SK-N-SH (cell line): ENCODE measurements at regions not wholly inside any gene's neighbourhood (a gene's known extent, or its start where the extent isn't known, plus 50 kb on each side); places are given as distances from the start of the nearest gene placed in this dataset.

Experiments
- EP300 ChIP-seq, 2 experiments: IDR thresholded peaks; 2 replicates each; pipeline versions ENCODE4 v1.4.0 to v1.6.1; 2012; ENCODE audit warnings: borderline replicate concordance in 1 of 2, low read depth in 1 of 2, low read length in 1 of 2
- FOSL2 ChIP-seq: IDR thresholded peaks from 2 replicates; pipeline ENCODE4 v1.4.0; 2012; ENCODE audit warnings: low read depth, mild to moderate bottlenecking, moderate library complexity, borderline replicate concordance
- FOXJ3 ChIP-seq: sonication (generic); formaldehyde crosslinking; IDR thresholded peaks from 2 replicates; pipeline ENCODE4 v1.5.1; 2020; ENCODE audit warnings: mild to moderate bottlenecking, missing genetic modification reagents
- GABPA ChIP-seq: IDR thresholded peaks from 2 replicates; pipeline ENCODE4 v1.4.0; 2012; ENCODE audit warnings: low read depth, mild to moderate bottlenecking
- POLR2AphosphoS5 ChIP-seq: IDR thresholded peaks from 2 replicates; pipeline ENCODE4 v1.6.1; 2012; ENCODE audit warnings: low read depth, low read length
- RAD21 ChIP-seq: IDR thresholded peaks from 2 replicates; pipeline ENCODE4 v1.6.1; 2012; ENCODE audit warnings: mild to moderate bottlenecking, low read length
- REST ChIP-seq: IDR thresholded peaks from 2 replicates; pipeline ENCODE4 v1.6.1; 2012; ENCODE audit warnings: mild to moderate bottlenecking, low read depth, low read length, moderate library complexity
- RFX5 ChIP-seq: IDR thresholded peaks from 2 replicates; pipeline ENCODE4 v1.6.1; 2012; ENCODE audit warnings: mild to moderate bottlenecking, improper control_type of control experiment, low read length
- SMC3 ChIP-seq: IDR thresholded peaks from 2 replicates; pipeline ENCODE4 v1.6.1; 2012; ENCODE audit warnings: low read depth, low read length, improper control_type of control experiment
- TAF1 ChIP-seq: IDR thresholded peaks from 2 replicates; pipeline ENCODE4 v1.6.1; 2012; ENCODE audit warnings: low read depth, mild to moderate bottlenecking, low read length, moderate library complexity, borderline replicate concordance
- TEAD4 ChIP-seq: IDR thresholded peaks from 2 replicates; pipeline ENCODE4 v1.4.0; 2012; ENCODE audit warnings: mild to moderate bottlenecking, borderline replicate concordance; ENCODE audit not compliant: insufficient read depth
- TF ChIP-seq, protein P1 (sequence below): fragments of 200-600 bp; sonication (generic); IDR thresholded peaks from 2 replicates; pipeline ENCODE4 v1.6.1; 2017; ENCODE audit warnings: antibody characterized with exemption, mild to moderate bottlenecking, moderate library complexity
- TF ChIP-seq, protein P2 (sequence below): IDR thresholded peaks from 2 replicates; pipeline ENCODE4 v1.4.0; 2012; ENCODE audit warnings: low read depth, borderline replicate concordance

GRCh38 chr4:182067828-182068227, 175.4 kb upstream of the TENM3 start:
- TF ChIP-seq FOXJ3 (CRISPR knock-in tag) = no peak
- TF ChIP-seq, protein P1, sequence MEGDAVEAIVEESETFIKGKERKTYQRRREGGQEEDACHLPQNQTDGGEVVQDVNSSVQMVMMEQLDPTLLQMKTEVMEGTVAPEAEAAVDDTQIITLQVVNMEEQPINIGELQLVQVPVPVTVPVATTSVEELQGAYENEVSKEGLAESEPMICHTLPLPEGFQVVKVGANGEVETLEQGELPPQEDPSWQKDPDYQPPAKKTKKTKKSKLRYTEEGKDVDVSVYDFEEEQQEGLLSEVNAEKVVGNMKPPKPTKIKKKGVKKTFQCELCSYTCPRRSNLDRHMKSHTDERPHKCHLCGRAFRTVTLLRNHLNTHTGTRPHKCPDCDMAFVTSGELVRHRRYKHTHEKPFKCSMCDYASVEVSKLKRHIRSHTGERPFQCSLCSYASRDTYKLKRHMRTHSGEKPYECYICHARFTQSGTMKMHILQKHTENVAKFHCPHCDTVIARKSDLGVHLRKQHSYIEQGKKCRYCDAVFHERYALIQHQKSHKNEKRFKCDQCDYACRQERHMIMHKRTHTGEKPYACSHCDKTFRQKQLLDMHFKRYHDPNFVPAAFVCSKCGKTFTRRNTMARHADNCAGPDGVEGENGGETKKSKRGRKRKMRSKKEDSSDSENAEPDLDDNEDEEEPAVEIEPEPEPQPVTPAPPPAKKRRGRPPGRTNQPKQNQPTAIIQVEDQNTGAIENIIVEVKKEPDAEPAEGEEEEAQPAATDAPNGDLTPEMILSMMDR = no peak
- TF ChIP-seq FOSL2 = no peak
- TF ChIP-seq RFX5 = no peak
- TF ChIP-seq EP300 (IDR thresholded peaks at IDR 0.05; ENCODE audit: borderline replicate concordance in 1 of 2, low read depth in 1 of 2, low read length in 1 of 2) = no peak
- TF ChIP-seq GABPA = no peak
- no peak for TF ChIP-seq TAF1
- TF ChIP-seq SMC3 = no peak
- TF ChIP-seq RAD21 = no peak
- no peak for TF ChIP-seq REST
- no peak for TF ChIP-seq POLR2AphosphoS5
- TF ChIP-seq, protein P2, sequence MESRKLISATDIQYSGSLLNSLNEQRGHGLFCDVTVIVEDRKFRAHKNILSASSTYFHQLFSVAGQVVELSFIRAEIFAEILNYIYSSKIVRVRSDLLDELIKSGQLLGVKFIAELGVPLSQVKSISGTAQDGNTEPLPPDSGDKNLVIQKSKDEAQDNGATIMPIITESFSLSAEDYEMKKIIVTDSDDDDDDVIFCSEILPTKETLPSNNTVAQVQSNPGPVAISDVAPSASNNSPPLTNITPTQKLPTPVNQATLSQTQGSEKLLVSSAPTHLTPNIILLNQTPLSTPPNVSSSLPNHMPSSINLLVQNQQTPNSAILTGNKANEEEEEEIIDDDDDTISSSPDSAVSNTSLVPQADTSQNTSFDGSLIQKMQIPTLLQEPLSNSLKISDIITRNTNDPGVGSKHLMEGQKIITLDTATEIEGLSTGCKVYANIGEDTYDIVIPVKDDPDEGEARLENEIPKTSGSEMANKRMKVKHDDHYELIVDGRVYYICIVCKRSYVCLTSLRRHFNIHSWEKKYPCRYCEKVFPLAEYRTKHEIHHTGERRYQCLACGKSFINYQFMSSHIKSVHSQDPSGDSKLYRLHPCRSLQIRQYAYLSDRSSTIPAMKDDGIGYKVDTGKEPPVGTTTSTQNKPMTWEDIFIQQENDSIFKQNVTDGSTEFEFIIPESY = no peak
- TF ChIP-seq TEAD4 = no peak
